Renal cortical epithelial cell (primary cell): ENCODE measurements at regions not wholly inside any gene's neighbourhood (a gene's known extent, or its start where the extent isn't known, plus 50 kb on each side); places are given as distances from the start of the nearest gene placed in this dataset.
"Not testable (repeated sequence)": the region's sequence is repeated elsewhere in the genome, so short reads cannot be mapped to it uniquely, and the experiment has no call there.

ENCODE experiments used
- DNase-seq: peaks from one replicate; pipeline ENCODE4 v3.0.0-alpha.2; 2011; ENCODE audit warnings: low read depth

DNA sequence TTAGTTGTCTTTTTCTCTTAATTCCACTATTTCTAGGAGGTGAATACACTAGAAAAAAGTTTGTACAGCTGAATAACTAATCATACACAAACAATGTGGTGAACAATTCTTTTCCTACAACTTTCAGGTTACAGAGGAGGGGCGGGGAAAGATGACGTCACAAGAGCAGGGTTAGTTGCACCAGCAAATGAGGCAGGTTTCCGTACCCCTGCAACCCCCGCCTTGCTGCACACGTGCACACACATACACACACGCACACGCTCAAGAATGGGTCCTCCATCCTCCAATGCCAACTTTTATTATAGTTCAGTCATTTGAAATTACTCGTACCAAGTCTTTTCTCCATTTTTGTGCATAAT is 122.8 kb downstream of the ARL4C start:
- no peak for DNase-seq

DNA sequence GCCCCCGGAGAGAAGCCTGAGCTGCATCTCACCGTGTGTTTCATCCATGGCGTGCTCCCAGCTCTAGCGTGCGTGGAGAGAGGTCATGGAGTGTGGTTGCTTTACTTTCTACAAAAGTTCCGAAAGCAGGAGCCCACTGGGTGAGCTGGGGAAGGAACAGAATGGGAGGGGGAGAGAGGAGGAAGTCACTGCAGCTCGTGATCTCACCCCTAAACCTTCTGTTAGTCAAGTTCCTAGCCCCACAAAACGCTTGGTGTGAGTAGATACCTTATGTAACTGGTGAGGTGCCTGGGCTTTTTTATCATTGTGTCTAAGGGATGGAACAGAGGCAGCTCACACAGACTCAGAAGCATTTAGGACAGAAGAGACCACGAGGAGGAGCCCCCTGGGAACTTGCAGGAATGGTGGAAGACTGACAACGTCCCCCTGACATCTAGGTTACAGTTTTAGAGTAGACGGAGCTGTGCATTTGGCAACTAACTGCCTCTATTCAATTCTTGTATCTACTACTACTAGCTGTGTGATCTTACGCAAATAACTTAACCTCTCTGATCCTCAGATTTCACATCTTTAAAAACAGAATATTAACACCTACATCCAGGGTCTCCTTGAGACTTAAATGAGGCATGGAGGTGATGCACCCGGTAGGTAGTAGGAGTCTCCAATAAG is 123.3 kb downstream of the ARL4C start:
- no peak for DNase-seq

DNA sequence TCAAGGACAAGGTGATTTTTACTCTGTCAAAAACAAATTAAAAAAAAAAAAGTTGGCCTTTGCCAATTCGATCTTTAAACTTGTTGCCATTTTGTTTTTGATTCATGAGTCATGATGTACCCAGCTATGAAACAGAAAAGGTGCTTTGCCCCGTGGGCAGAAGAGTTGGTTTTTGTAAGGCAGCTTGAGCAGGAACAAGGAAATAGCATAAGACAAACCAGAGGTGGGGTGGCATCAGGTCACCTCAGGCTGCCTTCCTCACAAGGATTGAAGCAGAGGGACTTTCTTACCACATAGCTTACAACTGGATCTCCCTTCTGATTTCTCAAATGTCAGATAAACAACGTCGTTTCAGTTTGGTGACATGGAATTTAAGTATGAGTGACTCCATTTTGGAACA is 123.8 kb downstream of the ARL4C start:
- DNase-seq: peak; percentile 38

DNA sequence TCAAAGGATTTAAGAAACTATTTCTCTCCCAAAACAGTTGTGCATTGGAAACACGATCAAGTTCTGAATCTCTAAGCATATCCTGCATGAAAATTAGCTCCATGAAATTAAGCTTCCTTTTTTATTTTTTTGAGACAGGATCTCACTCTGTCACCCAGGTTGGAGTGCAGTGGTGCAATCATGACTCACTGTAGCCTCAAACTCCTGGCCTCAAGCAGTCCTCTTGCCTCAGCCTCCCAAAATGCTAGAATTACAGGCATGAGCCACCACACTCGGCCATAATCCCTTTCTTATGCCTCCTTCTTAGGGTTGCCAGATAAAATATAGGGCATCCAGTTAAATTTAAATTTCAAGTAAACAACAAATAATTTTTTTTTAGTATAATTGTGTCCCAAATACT is 124.4 kb downstream of the ARL4C start:
- no peak for DNase-seq

DNA sequence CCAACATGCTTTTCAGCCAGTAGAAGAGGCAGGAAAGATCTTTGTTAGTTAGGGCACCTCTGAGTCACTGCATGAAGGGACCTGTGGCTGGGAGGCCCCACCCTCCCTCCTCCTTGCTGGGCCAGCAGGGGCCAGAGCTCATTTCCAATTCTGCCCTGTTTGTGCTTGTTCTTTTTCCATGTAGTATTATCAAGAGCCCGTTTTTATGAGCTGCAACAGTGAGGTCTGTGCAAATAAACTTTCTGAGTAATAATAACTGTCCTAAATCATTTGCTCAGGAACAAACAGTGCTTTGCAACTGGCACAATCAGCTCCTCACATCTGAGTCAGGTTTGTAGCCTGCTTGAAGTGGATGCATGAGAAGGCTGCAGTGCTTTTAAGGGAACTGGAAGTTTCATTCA is 128.0 kb downstream of the ARL4C start:
- DNase-seq: peak; percentile 93

DNA sequence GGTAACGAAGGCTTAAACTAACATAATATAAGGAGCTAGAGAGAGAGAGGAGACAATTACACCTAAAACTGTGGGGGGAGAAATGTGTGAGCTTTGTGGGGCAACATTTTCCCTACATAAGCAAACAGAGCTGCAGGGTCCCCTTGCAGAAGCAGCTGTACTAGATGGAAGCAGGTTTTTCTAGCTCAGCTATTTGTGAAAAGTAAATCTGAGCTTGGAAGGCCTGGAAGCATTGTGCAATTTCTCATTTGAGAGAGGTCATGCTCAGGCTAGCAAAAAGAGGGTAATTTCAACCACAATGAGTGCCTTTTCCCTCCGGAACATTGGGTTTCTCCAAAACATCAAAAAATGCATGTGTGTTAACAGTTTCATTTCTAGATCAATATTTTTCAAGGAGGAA is 130.0 kb downstream of the ARL4C start:
- peak; percentile 60 for DNase-seq

DNA sequence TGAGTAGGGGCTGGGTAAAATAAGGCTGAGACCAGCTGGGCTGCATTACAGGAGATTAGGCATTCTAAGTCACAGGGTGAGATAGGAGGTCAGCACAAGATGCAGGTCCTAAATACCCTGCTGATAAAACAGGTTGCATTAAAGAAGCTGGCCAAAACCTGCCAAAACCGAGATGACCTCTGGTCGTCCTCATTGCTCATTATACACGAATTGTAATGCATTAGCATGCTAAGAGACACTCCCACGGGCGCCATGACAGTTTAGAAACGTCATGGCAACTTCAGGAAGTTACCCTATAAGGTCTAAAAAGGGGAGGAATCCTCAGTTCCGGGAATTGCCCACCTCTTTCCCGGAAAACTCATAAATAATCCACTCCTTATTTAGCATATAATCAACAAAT is 132.2 kb downstream of the ARL4C start:
- DNase-seq: no peak

DNA sequence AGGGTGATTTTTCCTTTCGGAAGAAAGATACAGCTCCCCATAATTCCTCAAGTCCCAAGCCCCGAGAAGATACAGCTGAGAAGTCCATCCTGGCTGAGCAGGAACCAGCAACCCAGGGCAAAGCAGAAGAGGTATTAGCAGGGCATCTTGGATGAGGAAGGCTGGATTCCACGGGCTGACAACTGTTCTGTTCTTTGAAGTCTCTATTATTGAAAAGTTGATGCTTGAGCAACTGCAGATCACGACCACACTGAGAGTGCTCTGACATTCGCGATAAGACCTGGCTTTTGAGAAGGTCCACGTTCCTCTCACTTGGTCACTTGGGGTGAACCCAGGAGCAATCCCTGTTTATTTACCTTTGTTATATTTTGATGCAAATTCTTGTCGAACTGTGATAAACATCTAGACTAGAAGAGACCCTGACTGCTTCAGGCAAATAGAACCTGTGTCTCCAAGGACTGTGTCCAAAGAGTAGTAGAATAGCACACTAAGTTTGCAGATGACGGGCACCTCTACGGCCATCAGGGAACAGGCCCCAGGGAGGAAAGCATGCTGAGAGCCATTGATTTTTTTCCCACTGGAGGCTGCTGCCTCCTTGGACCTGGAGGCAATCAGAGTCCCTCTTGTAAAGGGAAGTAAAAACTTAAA is 133.1 kb downstream of the ARL4C start:
- no peak for DNase-seq

DNA sequence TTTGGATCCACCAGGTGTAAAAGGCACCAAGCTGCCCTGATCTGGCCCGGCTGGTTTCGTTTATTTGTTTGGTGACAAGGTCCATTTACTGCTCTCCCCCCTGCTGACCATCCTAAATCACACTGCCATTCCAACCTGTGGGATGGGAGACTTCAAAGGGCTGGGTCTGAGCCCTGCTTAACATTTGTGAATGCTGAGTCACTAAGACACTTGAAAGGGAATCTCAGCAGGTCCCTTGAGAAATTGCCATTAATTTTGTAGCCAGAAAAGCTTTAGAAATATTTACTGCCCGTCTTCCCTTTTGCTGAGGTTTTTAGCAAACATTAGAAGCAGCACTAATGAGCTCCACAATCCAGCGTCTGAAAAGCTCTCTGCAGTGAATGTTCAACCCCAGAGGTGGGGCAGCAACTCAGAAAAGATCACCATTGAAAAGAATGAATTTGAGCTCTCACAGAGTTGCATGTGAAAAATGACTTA is 133.8 kb downstream of the ARL4C start:
- peak; percentile 86 for DNase-seq

DNA sequence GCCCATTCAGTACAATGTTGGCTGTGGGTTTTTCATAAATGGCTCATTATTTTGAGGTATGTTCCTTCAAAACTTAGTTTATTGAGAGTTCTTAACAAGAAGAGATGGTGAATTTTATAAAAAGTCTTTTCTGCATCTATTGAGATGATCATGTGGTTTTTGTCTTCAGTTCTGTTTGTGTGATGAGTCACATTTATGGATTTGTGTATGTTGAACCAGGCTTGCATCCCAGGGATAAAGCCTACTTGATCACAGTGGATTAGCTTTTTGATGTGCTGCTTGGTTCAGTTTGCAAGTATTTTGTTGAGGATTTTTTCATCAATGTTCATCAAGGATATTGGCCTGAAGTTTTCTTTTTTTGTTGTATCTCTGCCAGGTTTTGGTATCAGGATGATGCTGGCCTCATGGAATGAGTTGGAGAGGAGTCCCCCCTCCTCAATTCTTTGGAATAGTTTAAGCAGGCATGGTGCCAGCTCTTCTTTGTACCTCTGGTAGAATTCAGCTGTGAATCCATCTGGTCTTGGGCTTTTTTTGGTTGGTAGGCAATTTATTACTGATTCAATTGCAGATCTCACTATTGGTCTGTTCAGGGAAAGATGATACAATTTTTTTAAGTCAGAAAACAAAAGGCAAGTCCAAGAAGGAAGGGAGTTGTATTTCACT is 136.4 kb downstream of the ARL4C start:
- DNase-seq: not testable (repeated sequence)

DNA sequence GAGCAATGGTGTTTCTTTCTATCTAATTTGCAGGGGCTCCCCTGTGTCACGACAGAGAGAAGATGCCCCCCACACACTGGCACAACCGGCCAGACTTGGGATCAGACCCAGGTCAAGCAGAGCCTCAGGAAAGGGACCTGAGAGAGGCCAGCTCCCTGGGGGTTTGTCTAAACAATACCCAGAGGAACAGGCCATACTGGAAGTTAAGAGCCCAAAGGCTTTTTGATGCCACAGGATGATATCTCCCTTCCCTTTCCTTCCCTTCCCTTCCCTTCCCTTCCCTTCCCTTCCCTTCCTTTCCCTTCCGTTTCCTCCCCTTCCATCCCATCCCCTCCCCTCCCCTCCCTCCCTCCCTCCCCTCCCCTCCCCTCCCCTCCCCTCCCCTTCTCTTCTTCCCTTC is 139.2 kb downstream of the ARL4C start:
- no peak for DNase-seq

DNA sequence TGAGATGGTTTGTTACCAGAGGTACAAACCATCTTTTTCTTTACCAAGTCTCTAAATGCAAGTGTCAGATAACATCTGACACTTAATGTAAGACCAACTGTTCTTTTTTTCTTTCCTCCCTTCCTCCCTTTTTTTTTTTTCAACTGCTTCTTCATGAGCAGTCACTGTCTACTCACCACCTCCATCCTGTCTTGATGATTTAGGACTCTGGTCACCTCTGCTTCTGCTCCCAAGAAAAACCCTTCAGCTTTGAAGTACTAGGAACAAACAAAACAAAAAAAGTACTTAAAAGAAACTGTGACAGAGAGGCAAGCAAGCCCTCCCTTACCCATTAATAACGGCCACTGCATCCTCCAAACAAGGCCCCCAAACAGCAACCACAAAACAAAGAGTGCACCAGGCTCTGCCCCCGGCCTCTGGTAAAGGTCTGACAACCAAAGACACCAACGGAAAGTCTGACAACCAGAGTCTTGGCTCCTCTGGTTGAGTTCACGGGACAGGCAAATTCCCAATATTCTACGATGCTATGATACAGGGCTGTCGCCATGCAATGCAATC is 141.0 kb downstream of the ARL4C start:
- no peak for DNase-seq

DNA sequence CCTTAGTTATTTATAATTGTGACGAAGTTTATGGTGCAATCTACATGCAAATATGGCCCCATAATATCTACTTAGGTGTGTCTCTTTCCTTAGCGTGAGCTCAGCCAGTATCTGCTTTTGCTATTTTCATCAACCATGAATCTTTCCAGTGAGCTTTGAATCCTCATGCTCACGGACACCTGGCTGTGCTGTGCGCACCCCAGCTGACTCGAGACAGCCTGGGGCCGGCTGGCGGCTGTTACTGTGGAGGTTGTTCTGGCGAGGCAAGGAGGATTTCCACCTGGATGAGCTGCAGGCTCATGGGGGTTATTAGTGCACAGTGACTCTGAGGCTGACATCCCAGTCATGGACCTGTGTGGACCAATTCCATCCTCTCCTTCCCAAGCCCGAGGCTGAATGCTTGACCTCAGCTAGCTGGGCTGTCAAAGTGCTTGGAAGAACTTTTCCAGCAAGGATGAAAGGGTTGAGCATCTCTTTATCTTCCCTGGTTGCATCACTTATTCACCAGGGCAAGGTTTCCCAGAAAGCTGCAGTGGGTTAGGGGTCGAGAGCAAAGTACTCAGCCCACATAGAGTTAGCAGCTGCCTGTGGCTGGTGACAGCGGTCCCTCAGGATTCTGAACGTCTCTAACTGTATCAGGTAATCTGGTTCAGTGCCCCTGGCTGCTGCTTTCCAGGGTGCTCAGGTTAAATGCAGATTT is 141.7 kb downstream of the ARL4C start:
- no peak for DNase-seq

DNA sequence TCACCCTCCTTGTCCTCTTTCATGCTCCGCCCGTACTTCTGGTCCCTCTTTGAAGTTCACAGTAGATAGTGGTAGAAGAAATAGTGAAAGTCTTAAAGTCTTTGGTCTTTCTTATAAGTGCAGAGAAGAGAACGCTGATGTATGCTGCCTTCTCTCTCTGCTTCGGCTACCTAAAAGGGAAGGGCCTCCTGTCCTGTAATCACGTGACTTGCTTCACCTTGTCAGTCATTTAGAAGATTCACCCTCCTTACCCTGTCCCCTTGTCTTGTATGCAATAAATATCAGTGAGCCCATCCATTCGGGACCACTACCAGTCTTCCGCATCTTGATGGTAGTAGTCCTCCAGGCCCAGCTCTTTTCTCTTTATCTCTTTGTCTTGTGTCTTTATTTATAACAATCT is 144.6 kb downstream of the ARL4C start:
- DNase-seq: no peak

DNA sequence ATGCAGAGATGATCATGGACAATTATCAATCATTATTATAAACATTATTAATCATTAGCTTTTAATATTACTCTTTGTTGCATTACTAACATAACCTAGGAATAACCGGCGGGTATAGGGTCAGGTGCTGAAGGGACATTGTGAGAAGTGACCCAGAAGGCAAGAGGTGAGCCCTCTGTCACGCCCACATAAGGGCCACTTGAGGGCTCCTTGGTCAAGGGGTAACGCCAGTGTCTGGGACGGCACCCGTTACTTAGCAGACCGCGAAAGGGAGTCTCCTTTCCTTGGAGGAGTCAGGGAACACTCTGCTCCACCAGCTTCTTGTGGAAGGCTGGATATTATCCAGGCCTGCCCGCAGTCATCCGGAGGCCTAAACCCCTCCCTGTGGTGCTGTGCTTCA is 145.0 kb downstream of the ARL4C start:
- not testable (repeated sequence) for DNase-seq

DNA sequence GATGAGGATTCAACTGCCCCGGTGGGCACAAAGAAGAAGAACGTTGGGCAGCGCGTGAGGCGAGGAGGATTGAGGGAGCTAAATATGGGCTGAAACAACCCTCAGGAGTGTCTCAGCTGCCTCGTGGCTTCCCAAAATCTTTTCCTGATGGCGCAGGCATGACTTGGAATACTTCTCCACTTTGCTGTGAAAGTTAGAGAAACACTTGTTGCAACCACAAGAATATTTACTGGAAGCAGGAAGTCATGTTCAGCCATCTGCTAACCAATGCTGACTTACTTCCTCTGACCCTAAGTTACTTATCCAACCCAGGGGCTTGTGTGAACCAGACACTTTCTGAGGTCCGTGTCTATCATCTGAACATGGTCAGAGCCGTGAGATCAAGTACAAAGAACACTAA is 148.8 kb downstream of the ARL4C start:
- peak; percentile 30 for DNase-seq

DNA sequence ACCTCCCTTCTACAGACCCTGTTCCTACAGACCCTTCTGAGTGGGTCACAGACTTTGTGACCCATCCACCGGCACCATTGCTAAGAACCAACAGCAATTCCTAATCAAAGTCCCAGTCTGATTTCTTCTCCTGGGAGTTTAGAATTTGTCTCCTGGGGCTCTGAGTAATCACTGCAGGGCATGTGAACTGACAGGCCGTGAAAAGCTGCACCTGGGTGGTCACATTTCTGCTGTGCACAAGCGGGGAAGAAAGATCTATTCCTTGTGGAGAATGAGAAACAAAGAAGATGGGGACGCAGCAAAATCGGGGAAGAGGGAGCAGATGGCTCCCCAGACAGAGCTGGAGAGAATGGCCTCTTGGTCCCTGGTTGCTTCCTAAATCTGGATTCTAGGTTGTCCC is 151.0 kb downstream of the ARL4C start:
- peak; percentile 48 for DNase-seq

DNA sequence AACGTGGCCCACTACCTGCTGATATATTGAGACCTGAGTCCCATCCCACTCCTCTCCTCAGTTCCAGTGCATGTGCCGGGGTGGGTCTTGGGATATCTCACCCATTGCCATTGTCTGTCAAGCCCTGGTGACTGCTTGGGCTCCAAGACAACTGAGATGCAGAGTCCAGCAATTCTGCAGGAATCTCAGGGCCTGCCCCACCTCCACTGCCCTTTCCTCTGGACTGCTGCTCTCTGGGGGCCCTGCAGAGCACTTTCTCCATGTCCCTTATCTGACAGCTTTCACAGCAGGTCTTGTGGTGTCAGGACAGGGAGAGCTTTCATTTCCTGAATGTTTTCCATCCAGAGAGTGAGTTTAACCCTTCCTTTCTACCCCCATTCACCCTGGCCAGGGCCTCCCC is 152.9 kb downstream of the ARL4C start:
- no peak for DNase-seq

DNA sequence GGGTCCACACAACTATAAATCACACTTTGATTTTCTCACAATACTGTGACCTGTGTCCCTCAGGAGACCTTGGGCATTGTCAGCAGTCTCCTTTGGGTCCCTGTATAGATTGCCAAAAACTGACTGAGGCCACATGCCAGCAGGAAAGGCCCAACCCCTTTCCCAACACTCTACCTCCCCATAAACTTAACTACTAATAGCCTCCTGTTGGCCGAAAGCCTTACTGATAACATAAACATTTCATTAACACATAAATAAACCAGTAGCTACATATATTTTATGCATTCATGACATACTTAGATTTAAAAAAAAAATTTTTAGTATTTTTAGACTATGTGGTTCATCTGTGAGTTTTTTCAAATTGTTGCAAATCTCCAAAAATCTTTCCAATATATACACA is 153.5 kb downstream of the ARL4C start:
- DNase-seq: no peak

DNA sequence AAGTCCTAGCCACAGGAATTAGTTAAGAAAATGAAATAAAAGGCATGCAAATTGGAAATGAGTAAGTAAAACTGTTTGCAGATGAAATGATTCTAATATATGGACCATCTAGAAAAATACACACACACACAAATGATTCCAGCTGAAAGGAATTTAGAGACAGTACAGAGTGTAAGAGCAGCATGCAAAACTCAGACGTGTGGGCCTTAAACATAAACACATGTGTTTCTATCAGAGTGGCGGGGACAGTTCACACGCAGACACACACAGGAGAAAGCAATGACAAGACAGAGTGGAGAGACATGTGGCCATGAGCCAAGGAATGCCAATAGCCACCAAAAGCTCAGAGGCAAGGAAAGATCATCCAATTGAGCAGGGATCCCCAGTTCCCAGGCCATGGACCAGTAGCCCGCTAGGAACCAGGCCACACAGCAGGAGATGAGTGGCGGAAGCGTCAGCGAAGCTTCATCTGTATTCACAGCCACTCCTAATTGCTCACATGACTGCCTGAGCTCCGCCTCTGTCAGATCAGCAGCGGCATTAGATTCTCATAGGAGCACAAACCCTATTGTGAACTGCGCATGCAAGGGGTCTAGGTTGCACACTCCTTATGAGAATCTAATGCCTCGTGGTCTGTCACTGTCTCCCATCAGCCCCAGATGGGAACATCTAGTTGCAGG is 155.4 kb downstream of the ARL4C start:
- no peak for DNase-seq

DNA sequence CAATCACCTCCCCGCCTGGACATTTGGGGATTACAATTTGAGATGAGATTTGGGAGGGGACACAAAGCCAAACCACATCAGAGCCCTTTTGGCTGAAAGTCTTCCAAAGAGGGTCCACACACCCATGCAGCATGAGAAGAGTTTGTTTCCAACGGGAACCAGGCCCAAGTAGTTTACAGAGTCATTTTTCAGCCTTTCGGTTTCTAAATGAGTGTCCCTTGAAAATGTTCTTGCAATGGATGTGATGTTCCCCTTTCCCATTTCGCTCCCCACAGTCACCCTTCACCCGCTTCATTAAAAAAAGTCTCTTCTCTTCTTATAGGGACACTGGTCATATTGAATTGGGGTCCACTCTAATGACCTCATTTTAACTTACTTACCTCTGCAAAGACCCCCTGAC is 157.4 kb downstream of the ARL4C start:
- no peak for DNase-seq

DNA sequence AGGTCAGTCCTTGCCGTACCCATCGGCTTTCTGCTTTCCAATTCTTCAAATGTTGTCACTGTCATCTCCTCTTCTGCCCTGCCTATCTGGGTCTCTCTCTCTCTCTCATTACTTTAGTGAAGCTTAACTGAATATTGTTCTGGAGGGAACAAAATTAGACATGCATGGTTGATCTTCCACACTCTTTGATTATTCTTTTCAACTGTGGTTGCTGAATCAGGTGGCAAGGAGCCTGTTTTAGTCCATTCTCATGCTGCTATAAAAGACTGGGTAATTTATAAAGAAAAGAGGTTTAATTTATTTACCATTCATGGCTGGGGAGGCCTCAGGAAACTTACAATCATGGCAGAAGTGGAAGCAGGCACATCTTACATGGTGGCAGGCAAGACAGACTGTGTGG is 157.9 kb downstream of the ARL4C start:
- peak; percentile 75 for DNase-seq
